ENCODE measurements at regions not wholly inside any gene's neighbourhood (a gene's known extent, or its start where the extent isn't known, plus 50 kb on each side); places are given as distances from the start of the nearest gene placed in this dataset.

DNA sequence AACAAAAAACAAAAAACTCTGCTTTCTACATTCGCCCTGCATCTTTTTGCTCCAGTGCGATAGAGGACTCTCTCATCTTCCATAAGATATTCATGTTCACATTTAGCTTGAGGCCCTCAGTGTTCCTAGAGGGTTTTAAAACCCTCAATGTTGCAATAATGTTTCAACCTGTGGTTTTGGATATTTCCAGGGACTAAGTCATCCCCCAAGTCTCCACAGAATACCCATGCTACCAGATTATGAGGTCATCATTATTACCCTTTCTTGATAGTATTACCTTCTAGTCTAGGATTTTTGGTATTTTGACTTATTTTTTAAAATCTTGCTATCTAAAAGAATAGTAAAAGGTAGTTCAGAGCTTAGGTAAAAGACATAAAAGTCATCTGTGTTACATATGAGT lies 480.5 kb upstream of the ID4 start:
- TF ChIP-seq POLR2A (IDR thresholded peaks at IDR 0.05) = no peak
- TF ChIP-seq, protein P1, sequence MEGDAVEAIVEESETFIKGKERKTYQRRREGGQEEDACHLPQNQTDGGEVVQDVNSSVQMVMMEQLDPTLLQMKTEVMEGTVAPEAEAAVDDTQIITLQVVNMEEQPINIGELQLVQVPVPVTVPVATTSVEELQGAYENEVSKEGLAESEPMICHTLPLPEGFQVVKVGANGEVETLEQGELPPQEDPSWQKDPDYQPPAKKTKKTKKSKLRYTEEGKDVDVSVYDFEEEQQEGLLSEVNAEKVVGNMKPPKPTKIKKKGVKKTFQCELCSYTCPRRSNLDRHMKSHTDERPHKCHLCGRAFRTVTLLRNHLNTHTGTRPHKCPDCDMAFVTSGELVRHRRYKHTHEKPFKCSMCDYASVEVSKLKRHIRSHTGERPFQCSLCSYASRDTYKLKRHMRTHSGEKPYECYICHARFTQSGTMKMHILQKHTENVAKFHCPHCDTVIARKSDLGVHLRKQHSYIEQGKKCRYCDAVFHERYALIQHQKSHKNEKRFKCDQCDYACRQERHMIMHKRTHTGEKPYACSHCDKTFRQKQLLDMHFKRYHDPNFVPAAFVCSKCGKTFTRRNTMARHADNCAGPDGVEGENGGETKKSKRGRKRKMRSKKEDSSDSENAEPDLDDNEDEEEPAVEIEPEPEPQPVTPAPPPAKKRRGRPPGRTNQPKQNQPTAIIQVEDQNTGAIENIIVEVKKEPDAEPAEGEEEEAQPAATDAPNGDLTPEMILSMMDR (IDR thresholded peaks at IDR 0.05) = no peak
- no peak for DNase-seq (ENCODE audit: low spot score in 2 of 2)
- intact Hi-C loops (cut with DNase I; ENCODE audit: low total_unique reads) = no loop called here
- 93% methylated on average over 2 of the region's 2 CpGs for WGBS, 2 donors
- H3K4me3 ChIP-seq (ENCODE audit: low read depth, poor library complexity, severe bottlenecking) = no peak overlapping the region

DNA sequence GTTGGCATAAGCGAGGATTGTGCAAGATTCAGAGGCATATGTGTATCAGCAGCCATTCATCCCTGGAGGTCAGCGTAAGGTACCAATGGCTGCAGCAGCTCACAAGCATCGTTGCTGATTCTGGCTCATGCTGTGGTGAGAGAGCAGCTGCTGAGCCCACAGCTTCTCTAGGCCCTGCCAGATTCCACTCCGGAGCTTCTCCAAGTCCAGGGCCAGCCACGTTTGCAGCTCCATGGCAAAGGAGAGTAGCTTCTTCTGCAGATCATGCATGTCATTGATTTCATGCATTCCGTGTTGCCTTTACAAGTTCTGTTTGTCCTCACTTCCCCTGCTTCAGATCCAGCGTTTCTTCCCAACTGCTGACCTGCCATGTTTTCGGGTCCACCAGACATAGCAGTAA lies 474.8 kb upstream of the ID4 start:
- TF ChIP-seq POLR2A (IDR thresholded peaks at IDR 0.05) = no peak
- TF ChIP-seq, protein P1 (IDR thresholded peaks at IDR 0.05) = no peak
- intact Hi-C loops (cut with DNase I; ENCODE audit: low total_unique reads) = no loop called here
- 80 to 89% methylated on average over 8 of the region's 8 CpGs for WGBS, 2 donors
- DNase-seq (ENCODE audit: low spot score in 2 of 2) = no peak
- H3K4me3 ChIP-seq (ENCODE audit: low read depth, poor library complexity, severe bottlenecking) = no peak overlapping the region

DNA sequence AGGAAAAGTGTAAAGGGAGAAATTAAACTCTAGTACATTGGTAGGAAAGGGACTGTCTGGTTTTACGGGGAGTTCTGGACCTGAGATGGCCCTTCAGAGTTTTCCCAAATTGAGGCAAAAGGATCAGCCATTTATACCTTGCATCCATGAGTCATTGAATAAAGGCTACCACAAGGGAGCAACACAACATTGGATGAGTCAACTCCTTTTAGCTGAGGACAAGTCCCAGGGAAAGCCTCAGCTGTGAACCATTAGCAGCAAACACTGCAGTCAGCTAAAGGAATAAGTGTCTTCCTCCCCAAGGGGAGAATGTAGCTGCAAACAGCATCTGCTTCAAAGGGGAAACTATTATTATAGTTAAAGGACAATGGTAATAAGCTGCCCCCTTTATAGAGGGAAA lies 468.7 kb upstream of the ID4 start:
- no peak for TF ChIP-seq POLR2A (IDR thresholded peaks at IDR 0.05)
- TF ChIP-seq, protein P1 (IDR thresholded peaks at IDR 0.05) = no peak
- DNase-seq (ENCODE audit: low spot score in 2 of 2) = no peak
- H3K4me3 ChIP-seq (ENCODE audit: low read depth, poor library complexity, severe bottlenecking) = no peak overlapping the region
- intact Hi-C loops (cut with DNase I; ENCODE audit: low total_unique reads) = no loop called here
- 91 to 96% methylated on average over 1 of the region's 1 CpG for WGBS, 2 donors

DNA sequence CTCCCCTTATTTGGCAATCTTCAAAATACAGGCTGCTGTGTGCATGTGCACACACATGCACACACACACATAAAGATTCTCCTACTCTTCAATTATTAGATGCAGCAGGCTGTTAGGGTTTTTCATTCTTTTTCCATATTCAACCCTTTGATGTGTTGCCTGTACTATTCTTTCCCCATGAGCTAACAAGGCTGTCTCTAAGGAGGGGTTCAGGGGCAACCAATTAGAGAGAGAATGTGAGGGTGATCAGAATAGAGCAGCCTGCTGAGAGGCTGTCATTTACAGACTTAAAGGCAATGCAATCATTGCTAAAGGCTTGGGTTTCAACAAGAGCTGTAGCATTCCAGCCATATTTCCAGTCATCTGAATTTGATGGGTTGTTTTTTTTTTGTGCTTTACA lies 467.4 kb upstream of the ID4 start:
- TF ChIP-seq, protein P1 (IDR thresholded peaks at IDR 0.05) = no peak
- TF ChIP-seq POLR2A (IDR thresholded peaks at IDR 0.05) = no peak
- no peak overlapping the region for H3K4me3 ChIP-seq (ENCODE audit: low read depth, poor library complexity, severe bottlenecking)
- DNase-seq (ENCODE audit: low spot score in 2 of 2) = no peak
- intact Hi-C loops (cut with DNase I; ENCODE audit: low total_unique reads) = no loop called here

DNA sequence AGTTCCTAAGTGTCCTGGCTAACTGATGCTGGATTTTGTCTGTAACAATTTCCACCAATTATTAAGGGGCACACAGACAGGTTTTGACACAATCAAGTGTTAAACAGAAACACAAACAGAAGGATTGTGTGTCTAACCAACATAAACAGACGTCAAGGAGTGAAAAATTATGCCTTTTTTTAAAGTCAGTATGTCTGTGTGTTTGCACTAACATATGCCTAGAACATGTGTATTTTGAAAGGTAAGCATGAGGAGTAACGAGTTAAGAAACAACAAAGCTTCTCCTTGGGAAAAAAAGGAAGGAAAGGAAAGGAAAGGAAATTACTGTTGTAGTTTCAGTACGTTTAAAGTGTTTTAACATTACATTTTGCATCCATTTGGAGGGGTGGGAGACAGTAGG lies 466.3 kb upstream of the ID4 start:
- WGBS, 2 donors = 66 to 75% methylated on average over 3 of the region's 3 CpGs
- no peak for DNase-seq (ENCODE audit: low spot score in 2 of 2)
- H3K4me3 ChIP-seq (ENCODE audit: low read depth, poor library complexity, severe bottlenecking) = no peak overlapping the region
- no peak for TF ChIP-seq POLR2A (IDR thresholded peaks at IDR 0.05)
- TF ChIP-seq, protein P1 (IDR thresholded peaks at IDR 0.05) = no peak
- intact Hi-C loops (cut with DNase I; ENCODE audit: low total_unique reads) = no loop called here

DNA sequence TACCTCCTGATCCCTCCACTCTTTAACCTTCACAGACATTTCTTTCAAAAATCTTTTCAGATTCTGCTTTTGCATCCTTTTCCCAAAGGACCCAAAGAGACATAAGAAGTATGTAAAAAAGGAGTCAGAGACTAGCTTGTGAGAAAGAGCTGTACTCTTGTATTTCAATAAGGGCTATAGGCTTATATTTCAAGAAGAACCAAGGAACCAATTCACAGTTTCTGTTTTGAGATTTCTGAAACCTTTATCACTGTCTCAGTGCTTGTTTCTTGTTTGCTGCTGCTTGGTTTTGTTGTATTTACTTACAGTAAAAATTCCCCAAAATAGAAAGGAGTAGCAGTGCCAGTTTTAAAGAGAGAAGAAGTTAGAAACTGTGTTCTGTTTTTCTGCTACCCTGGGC lies 461.6 kb upstream of the ID4 start:
- intact Hi-C loops (cut with DNase I; ENCODE audit: low total_unique reads) = no loop called here
- no peak for DNase-seq (ENCODE audit: low spot score in 2 of 2)
- no peak for TF ChIP-seq POLR2A (IDR thresholded peaks at IDR 0.05)
- TF ChIP-seq, protein P1 (IDR thresholded peaks at IDR 0.05) = no peak
- H3K4me3 ChIP-seq (ENCODE audit: low read depth, poor library complexity, severe bottlenecking) = no peak overlapping the region

Data from lower leg skin (tissue), 4 donors.